SK-N-SH (cell line): ENCODE measurements at regions not wholly inside any gene's neighbourhood (a gene's known extent, or its start where the extent isn't known, plus 50 kb on each side); places are given as distances from the start of the nearest gene placed in this dataset.

Experiments used
- CTCF ChIA-PET: fragments of 300-600, 350-600 bp; formaldehyde crosslinking; extraction: SDS; loops from one replicate; lab custom pipeline; 2021; lab: Yijun Ruan, JAX
- POLR2A ChIA-PET: fragments of 350-600 bp; sonication (Branson Sonifier 250); formaldehyde crosslinking; extraction: SDS; loops from one replicate; lab custom pipeline; 2020; ENCODE audit warnings: antibody characterized with exemption, inconsistent platforms; lab: Yijun Ruan, JAX
- DNase-seq: peaks from one replicate; pipeline ENCODE4 v3.0.0; 2012
- H2AFZ ChIP-seq: fragments of 200-600 bp; sonication (generic); 2 replicates; pipeline ENCODE4 v1.8.1; 2016; ENCODE audit warnings: antibody characterized with exemption, mild to moderate bottlenecking, low read depth
- H3F3A ChIP-seq: fragments of 200-600 bp; sonication (generic); replicated peaks from 2 replicates; pipeline ENCODE3; 2016; ENCODE audit warnings: antibody characterized with exemption, mild to moderate bottlenecking; ENCODE audit not compliant: insufficient read depth
- H3K27ac ChIP-seq, 2 experiments: fragments of 200-500 bp in 1 of 2; fragments of 200-600 bp in 1 of 2; sonication (Bioruptor generic) in 1 of 2; sonication (generic), shearing (Covaris generic) in 1 of 2; 2 replicates each; pipeline versions ENCODE4 v1.5.1 to v1.6.1; 2014 to 2016; ENCODE audit warnings: low read depth in 2 of 2, inconsistent platforms in 1 of 2, low read length in 1 of 2, mild to moderate bottlenecking in 1 of 2, mixed read lengths in 1 of 2
- H3K27me3 ChIP-seq: fragments of 200-600 bp; sonication (generic), shearing (Covaris generic); 2 replicates; pipeline ENCODE4 v1.6.1; 2016; ENCODE audit warnings: mixed run types; ENCODE audit not compliant: insufficient read depth
- H3K36me3 ChIP-seq, 2 experiments: fragments of 200-500 bp in 1 of 2; fragments of 200-600 bp in 1 of 2; sonication (Bioruptor generic) in 1 of 2; sonication (generic) in 1 of 2; replicated peaks in 1 of 2; 2 replicates each; pipeline versions ENCODE3 to v1.5.1; 2014 to 2016; ENCODE audit warnings: low read length in 1 of 2, mild to moderate bottlenecking in 1 of 2; ENCODE audit not compliant: insufficient read depth in 2 of 2, control insufficient read depth in 1 of 2
- H3K4me1 ChIP-seq, 2 experiments: fragments of 200-500 bp in 1 of 2; fragments of 200-600 bp in 1 of 2; sonication (Bioruptor generic) in 1 of 2; sonication (generic), shearing (Covaris generic) in 1 of 2; 2 replicates each; pipeline versions ENCODE4 v1.5.1 to v1.6.1; 2014 to 2016; ENCODE audit warnings: low read depth in 1 of 2, low read length in 1 of 2, mixed run types in 1 of 2; ENCODE audit not compliant: insufficient read depth in 2 of 2, control insufficient read depth in 1 of 2
- H3K4me2 ChIP-seq: fragments of 200-600 bp; sonication (generic), shearing (Covaris generic); 2 replicates; pipeline ENCODE4 v1.6.1; 2017; ENCODE audit warnings: mixed run types
- H3K4me3 ChIP-seq, 2 experiments: fragments of 200-500 bp in 1 of 2; fragments of 200-600 bp in 1 of 2; sonication (Bioruptor generic) in 1 of 2; sonication (generic), shearing (Covaris generic) in 1 of 2; 2 replicates each; pipeline versions ENCODE4 v1.5.1 to v1.8.1; 2014 to 2016; ENCODE audit warnings: low read depth in 2 of 2, inconsistent platforms in 1 of 2, low read length in 1 of 2, mild to moderate bottlenecking in 1 of 2, mixed read lengths in 1 of 2, moderate library complexity in 1 of 2
- H3K79me2 ChIP-seq: fragments of 200-600 bp; sonication (generic); 2 replicates; pipeline ENCODE4 v1.8.1; 2017; ENCODE audit warnings: mild to moderate bottlenecking; ENCODE audit not compliant: insufficient read depth
- H3K9ac ChIP-seq: fragments of 200-600 bp; sonication (generic); 2 replicates; pipeline ENCODE4 v1.6.1; 2017; ENCODE audit warnings: mixed run types
- H3K9me2 ChIP-seq: fragments of 200-600 bp; sonication (generic); 2 replicates; pipeline ENCODE4 v1.6.1; 2017; ENCODE audit warnings: mixed run types
- H3K9me3 ChIP-seq: fragments of 200-600 bp; sonication (generic); 2 replicates; pipeline ENCODE4 v1.6.1; 2017; ENCODE audit warnings: mixed run types, mild to moderate bottlenecking, moderate library complexity
- H4K20me1 ChIP-seq: fragments of 200-600 bp; sonication (generic); 2 replicates; pipeline ENCODE4 v1.6.1; 2017; ENCODE audit warnings: mild to moderate bottlenecking, mixed run types; ENCODE audit not compliant: insufficient read depth
- ELF1 ChIP-seq: IDR thresholded peaks from 2 replicates; pipeline ENCODE4 v1.4.0; 2012
- EP300 ChIP-seq, 2 experiments: IDR thresholded peaks; 2 replicates each; pipeline versions ENCODE4 v1.4.0 to v1.6.1; 2012; ENCODE audit warnings: borderline replicate concordance in 1 of 2, low read depth in 1 of 2, low read length in 1 of 2
- FOXJ3 ChIP-seq: sonication (generic); formaldehyde crosslinking; IDR thresholded peaks from 2 replicates; pipeline ENCODE4 v1.5.1; 2020; ENCODE audit warnings: mild to moderate bottlenecking, missing genetic modification reagents
- FOXM1 ChIP-seq: IDR thresholded peaks from 2 replicates; pipeline ENCODE4 v1.4.0; 2012; ENCODE audit warnings: low read depth, mild to moderate bottlenecking
- GABPA ChIP-seq: IDR thresholded peaks from 2 replicates; pipeline ENCODE4 v1.4.0; 2012; ENCODE audit warnings: low read depth, mild to moderate bottlenecking
- IRF3 ChIP-seq: fragments of 150-350 bp; IDR thresholded peaks from 2 replicates; pipeline ENCODE4 v1.6.1; 2016; ENCODE audit warnings: mild to moderate bottlenecking, low read depth, low read length
- JUND ChIP-seq: IDR thresholded peaks from 2 replicates; pipeline ENCODE4 v1.4.0; 2012
- MEF2A ChIP-seq: IDR thresholded peaks from 2 replicates; pipeline ENCODE4 v1.4.0; 2012; ENCODE audit warnings: low read depth, borderline replicate concordance
- MXI1 ChIP-seq: IDR thresholded peaks from 2 replicates; pipeline ENCODE4 v1.6.1; 2012; ENCODE audit warnings: mild to moderate bottlenecking, low read depth, low read length, improper control_type of control experiment
- NFIC ChIP-seq: IDR thresholded peaks from 2 replicates; pipeline ENCODE4 v1.4.0; 2012; ENCODE audit warnings: borderline replicate concordance
- PBX3 ChIP-seq: IDR thresholded peaks from 2 replicates; pipeline ENCODE4; 2012
- RAD21 ChIP-seq: IDR thresholded peaks from 2 replicates; pipeline ENCODE4 v1.6.1; 2012; ENCODE audit warnings: mild to moderate bottlenecking, low read length
- RCOR1 ChIP-seq: fragments of 150-350 bp; IDR thresholded peaks from 2 replicates; pipeline ENCODE4 v1.6.1; 2017; ENCODE audit warnings: antibody characterized with exemption, low read length
- RFX5 ChIP-seq: IDR thresholded peaks from 2 replicates; pipeline ENCODE4 v1.6.1; 2012; ENCODE audit warnings: mild to moderate bottlenecking, improper control_type of control experiment, low read length
- SIN3A ChIP-seq: IDR thresholded peaks from 2 replicates; pipeline ENCODE4 v1.6.1; 2012; ENCODE audit warnings: low read depth, mild to moderate bottlenecking, low read length, moderate library complexity, borderline replicate concordance
- TAF1 ChIP-seq: IDR thresholded peaks from 2 replicates; pipeline ENCODE4 v1.6.1; 2012; ENCODE audit warnings: low read depth, mild to moderate bottlenecking, low read length, moderate library complexity, borderline replicate concordance
- TEAD4 ChIP-seq: IDR thresholded peaks from 2 replicates; pipeline ENCODE4 v1.4.0; 2012; ENCODE audit warnings: mild to moderate bottlenecking, borderline replicate concordance; ENCODE audit not compliant: insufficient read depth
- USF2 ChIP-seq: fragments of 150-350 bp; IDR thresholded peaks from 2 replicates; pipeline ENCODE4 v1.6.1; 2017; ENCODE audit warnings: antibody characterized with exemption, low read length, low read depth, borderline replicate concordance
- YY1 ChIP-seq: IDR thresholded peaks from 2 replicates; pipeline ENCODE4 v1.4.0; 2012; ENCODE audit warnings: low read depth, mild to moderate bottlenecking
- WGBS: methylation state at CpG from one replicate; pipeline ENCODE4 v1.1.6; 2017; ENCODE audit warnings: low lambda C conversion rate; 5-methylcytosine and 5-hydroxymethylcytosine counted together

GRCh38 chr12:17264603-17265002 lies 658.6 kb upstream of the LMO3 start:
- no peak for DNase-seq
- 0 out of 2 replicates have a peak, but pooled peaks cover 10% of the 10 kb centered on the region for H3K9me3 ChIP-seq
- H3K4me2 ChIP-seq, result no peak overlapping the region
- H3K9me2 ChIP-seq, result no peaks in the 10 kb centered on the region
- 44% methylated on average over 2 of the region's 2 CpGs for WGBS
- no peaks in the 10 kb centered on the region for H3K27me3 ChIP-seq
- no peak overlapping the region for H3K4me3 ChIP-seq
- no peaks in the 10 kb centered on the region for H3K79me2 ChIP-seq
- H2AFZ ChIP-seq, result no peak overlapping the region
- H3F3A ChIP-seq, result peaks cover 7% of the 10 kb centered on the region
- TF ChIP-seq SIN3A (no peak), JUND (no peak), PBX3 (no peak), MXI1 (no peak)
- ChIA-PET CTCF (no interaction called here), POLR2A (no interaction called here)
- H3K36me3 ChIP-seq, result no peaks in the 10 kb centered on the region
- H3K4me1 ChIP-seq, result no peaks in the 10 kb centered on the region
- H3K27ac ChIP-seq, result no peak overlapping the region
- H4K20me1 ChIP-seq, result no peaks in the 10 kb centered on the region
- no peak overlapping the region for H3K9ac ChIP-seq

- Histone ChIP-seq H3K4me1 (no peaks in the 10 kb centered on the region), H4K20me1 (no peaks in the 10 kb centered on the region)
- TF ChIP-seq IRF3 (no peak), FOXJ3 (CRISPR knock-in tag) (no peak), USF2 (no peak), TEAD4 (no peak), TAF1 (no peak), NFIC (no peak), EP300 (IDR thresholded peaks at IDR 0.05; ENCODE audit: borderline replicate concordance in 1 of 2, low read depth in 1 of 2, low read length in 1 of 2) (no peak), RFX5 (no peak), MEF2A (no peak), ELF1 (no peak), FOXM1 (no peak), YY1 (no peak), PBX3 (no peak), RAD21 (no peak), GABPA (no peak), RCOR1 (no peak)
- TF ChIP-seq, all 33 proteins: peak for 0
- WGBS, result 36% methylated on average over 4 of the region's 4 CpGs
- POLR2A ChIA-PET, result no interaction called here
- CTCF ChIA-PET, result no interaction called here
- no peak overlapping the region for H3K27ac ChIP-seq
- no peaks in the 10 kb centered on the region for H3K36me3 ChIP-seq
- H3K9ac ChIP-seq, result no peak overlapping the region
- no peak for DNase-seq
- H3K4me3 ChIP-seq, result no peak overlapping the region
- H3K9me2 ChIP-seq, result no peaks in the 10 kb centered on the region
- H2AFZ ChIP-seq, result no peak overlapping the region
- no peak overlapping the region for H3K4me2 ChIP-seq
- H3F3A ChIP-seq, result no peaks in the 10 kb centered on the region
- peaks cover 4% of the 10 kb centered on the region; the same call in 1 of the 2 replicates for H3K9me3 ChIP-seq
- H3K79me2 ChIP-seq, result no peaks in the 10 kb centered on the region
- no peaks in the 10 kb centered on the region for H3K27me3 ChIP-seq
Measured at GRCh38 chr12:17239874-17240273, 633.9 kb upstream of the LMO3 start.
